Activated CD8-positive, alpha-beta memory T cell treated with anti-CD3 and anti-CD28 coated beads for 48 hours (primary cell): ENCODE measurements at regions not wholly inside any gene's neighbourhood (a gene's known extent, or its start where the extent isn't known, plus 50 kb on each side); places are given as distances from the start of the nearest gene placed in this dataset.

Experiments
- DNase-seq, 3 experiments: peaks; one replicate each; pipeline ENCODE4 v3.0.0-alpha.2; 2020; ENCODE audit warnings: low read depth in 2 of 3, low spot score in 2 of 3

- no peak for DNase-seq
Observed at GRCh38 chr7:145293228-145293701, 457.4 kb upstream of the TPK1 start.

GRCh38 chr7:145289384-145289783, 453.5 kb upstream of the TPK1 start:
- DNase-seq: no peak

- DNase-seq: no peak
Observed at GRCh38 chr7:145276118-145276517, 440.3 kb upstream of the TPK1 start.

- DNase-seq: no peak
Observed at GRCh38 chr7:145269418-145270161, 433.7 kb upstream of the TPK1 start.

GRCh38 chr7:145265180-145265579, 429.3 kb upstream of the TPK1 start:
- DNase-seq: no peak

GRCh38 chr7:145263886-145264285, 428.0 kb upstream of the TPK1 start:
- DNase-seq: no peak

- no peak for DNase-seq
Observed at GRCh38 chr7:145252031-145252430, 416.2 kb upstream of the TPK1 start.

- DNase-seq: no peak
Observed at GRCh38 chr7:145224775-145225174, 388.9 kb upstream of the TPK1 start.

- no peak for DNase-seq
Observed at GRCh38 chr7:145219461-145219860, 383.6 kb upstream of the TPK1 start.

- DNase-seq: no peak
Observed at GRCh38 chr7:145216866-145217265, 381.0 kb upstream of the TPK1 start.

GRCh38 chr7:145212050-145212449, 376.2 kb upstream of the TPK1 start:
- no peak for DNase-seq

GRCh38 chr7:145211211-145211610, 375.4 kb upstream of the TPK1 start:
- DNase-seq: no peak

GRCh38 chr7:145193951-145194350, 358.1 kb upstream of the TPK1 start:
- DNase-seq: no peak

- DNase-seq: no peak
Observed at GRCh38 chr7:145184956-145185355, 349.1 kb upstream of the TPK1 start.

- no peak for DNase-seq
Observed at GRCh38 chr7:145183069-145183468, 347.2 kb upstream of the TPK1 start.

GRCh38 chr7:145175366-145175765, 339.5 kb upstream of the TPK1 start:
- no peak for DNase-seq

- DNase-seq: no peak
Observed at GRCh38 chr7:145169908-145170307, 334.1 kb upstream of the TPK1 start.

GRCh38 chr7:145168879-145169278, 333.0 kb upstream of the TPK1 start:
- no peak for DNase-seq

GRCh38 chr7:145168427-145168826, 332.6 kb upstream of the TPK1 start:
- no peak for DNase-seq

GRCh38 chr7:145156834-145157233, 321.0 kb upstream of the TPK1 start:
- DNase-seq: no peak

GRCh38 chr7:145152589-145152988, 316.7 kb upstream of the TPK1 start:
- DNase-seq: no peak

- no peak for DNase-seq
Observed at GRCh38 chr7:145151676-145152075, 315.8 kb upstream of the TPK1 start.

- DNase-seq: no peak
Observed at GRCh38 chr7:145147865-145148264, 312.0 kb upstream of the TPK1 start.
